ENCODE measurements at regions not wholly inside any gene's neighbourhood (a gene's known extent, or its start where the extent isn't known, plus 50 kb on each side); places are given as distances from the start of the nearest gene placed in this dataset.

DNA sequence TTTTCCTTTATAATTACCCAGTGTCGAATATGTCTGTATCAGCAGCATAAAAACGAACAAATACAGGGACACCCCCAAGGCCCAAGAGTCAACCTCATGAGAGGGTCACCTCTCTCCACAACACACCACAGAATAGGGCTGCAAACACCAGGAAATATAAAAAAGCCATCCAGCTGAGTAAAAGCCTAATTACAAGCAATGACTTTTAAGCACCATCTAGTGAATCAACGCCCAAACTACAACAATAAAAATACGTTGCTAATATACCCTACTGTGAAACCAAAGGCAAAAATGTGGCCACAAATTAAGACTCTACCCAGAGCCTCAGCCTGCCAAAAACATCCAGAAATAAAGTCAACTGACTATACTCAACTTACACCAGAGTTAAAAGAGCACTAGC is 817.9 kb upstream of the NEGR1 start:
- no peak overlapping the region for H2AK5ac ChIP-seq (ENCODE audit: low read length)
- no peak overlapping the region for H2BK120ac ChIP-seq (ENCODE audit: insufficient read depth, low read length, poor library complexity)
- H4K12ac ChIP-seq (ENCODE audit: low read depth, low read length), result no peak overlapping the region
- H3K79me2 ChIP-seq (ENCODE audit: control insufficient read depth, insufficient read depth, low read length, poor library complexity), result no peaks in the 10 kb centered on the region
- no peak overlapping the region for H3K27ac ChIP-seq (ENCODE audit: low read depth, low read length)
- DNase-seq, result no peak
- no peaks in the 10 kb centered on the region for H3K27me3 ChIP-seq (ENCODE audit: insufficient read depth, low read length)
- no peak overlapping the region for H2BK5ac ChIP-seq (ENCODE audit: low read depth, low read length, poor library complexity)
- H3K4me2 ChIP-seq (ENCODE audit: low read length), result no peak overlapping the region
- peaks cover 6% of the 10 kb centered on the region for H3K9me3 ChIP-seq (ENCODE audit: insufficient read depth, low read depth, low read length)
- H4K8ac ChIP-seq (ENCODE audit: low read depth, low read length), result no peak overlapping the region
- H3K4me3 ChIP-seq (ENCODE audit: low read depth, low read length), result no peak overlapping the region
- WGBS (ENCODE audit: extremely low coverage, insufficient coverage, insufficient read length), result no CpG with 5 or more reads among the region's 4 CpGs
- no peak overlapping the region for H3K18ac ChIP-seq (ENCODE audit: low read length)
- no peaks in the 10 kb centered on the region for H3K4me1 ChIP-seq (ENCODE audit: control insufficient read depth in 1 of 2, insufficient read depth in 2 of 2, low read length in 2 of 2)
- H3K23ac ChIP-seq (ENCODE audit: low read length), result no peak overlapping the region
- H2BK12ac ChIP-seq (ENCODE audit: low read length), result no peak overlapping the region
- no peak overlapping the region for H2AFZ ChIP-seq (ENCODE audit: insufficient read depth, low read length, poor library complexity)
- H3K79me1 ChIP-seq (ENCODE audit: low read length), result no peaks in the 10 kb centered on the region
- no peak overlapping the region for H4K91ac ChIP-seq (ENCODE audit: low read depth, low read length)
- H3K36me3 ChIP-seq (ENCODE audit: control insufficient read depth in 1 of 2, insufficient read depth in 2 of 2, low read length in 2 of 2), result no peaks in the 10 kb centered on the region
- no peak overlapping the region for H3K14ac ChIP-seq (ENCODE audit: low read length)
- no peak overlapping the region for H3K4ac ChIP-seq (ENCODE audit: low read depth, low read length)
- no peak overlapping the region for H3K9ac ChIP-seq (ENCODE audit: low read length)

DNA sequence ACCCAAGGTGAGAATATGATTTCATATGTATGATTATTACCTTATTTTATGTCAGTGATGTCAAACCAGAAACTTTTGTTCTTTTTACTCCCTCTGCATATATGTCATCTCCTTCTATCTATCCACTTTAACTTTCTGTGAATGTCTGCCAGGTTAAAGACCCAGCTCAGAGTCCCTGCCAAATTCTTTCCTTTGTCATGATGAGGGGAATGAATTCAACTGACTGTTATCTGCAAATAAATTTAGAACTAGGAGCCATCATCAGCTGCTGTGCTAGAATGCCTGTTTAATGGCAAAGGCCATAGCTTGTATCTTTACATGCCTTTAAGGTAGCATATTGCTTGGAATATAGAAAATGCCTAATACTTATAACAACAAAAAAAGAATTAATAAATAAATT is 815.6 kb upstream of the NEGR1 start:
- Histone ChIP-seq H4K8ac (ENCODE audit: low read depth, low read length) (no peak overlapping the region), H3K14ac (ENCODE audit: low read length) (no peak overlapping the region), H2BK12ac (ENCODE audit: low read length) (no peak overlapping the region), H3K4me2 (ENCODE audit: low read length) (no peak overlapping the region), H3K4me1 (ENCODE audit: control insufficient read depth in 1 of 2, insufficient read depth in 2 of 2, low read length in 2 of 2) (no peaks in the 10 kb centered on the region), H3K18ac (ENCODE audit: low read length) (no peak overlapping the region), H4K91ac (ENCODE audit: low read depth, low read length) (no peak overlapping the region), H2BK120ac (ENCODE audit: insufficient read depth, low read length, poor library complexity) (no peak overlapping the region), H3K36me3 (ENCODE audit: control insufficient read depth in 1 of 2, insufficient read depth in 2 of 2, low read length in 2 of 2) (no peaks in the 10 kb centered on the region), H3K79me2 (ENCODE audit: control insufficient read depth, insufficient read depth, low read length, poor library complexity) (no peaks in the 10 kb centered on the region), H3K27ac (ENCODE audit: low read depth, low read length) (no peak overlapping the region), H2AFZ (ENCODE audit: insufficient read depth, low read length, poor library complexity) (no peak overlapping the region), H3K79me1 (ENCODE audit: low read length) (no peaks in the 10 kb centered on the region), H2BK5ac (ENCODE audit: low read depth, low read length, poor library complexity) (no peak overlapping the region), H3K4me3 (ENCODE audit: low read depth, low read length) (no peak overlapping the region), H3K4ac (ENCODE audit: low read depth, low read length) (no peak overlapping the region), H3K9me3 (ENCODE audit: insufficient read depth, low read depth, low read length) (no peaks in the 10 kb centered on the region), H2AK5ac (ENCODE audit: low read length) (no peak overlapping the region), H4K12ac (ENCODE audit: low read depth, low read length) (no peak overlapping the region), H3K9ac (ENCODE audit: low read length) (no peak overlapping the region), H3K27me3 (ENCODE audit: insufficient read depth, low read length) (no peaks in the 10 kb centered on the region), H3K23ac (ENCODE audit: low read length) (no peak overlapping the region)
- no peak for DNase-seq

DNA sequence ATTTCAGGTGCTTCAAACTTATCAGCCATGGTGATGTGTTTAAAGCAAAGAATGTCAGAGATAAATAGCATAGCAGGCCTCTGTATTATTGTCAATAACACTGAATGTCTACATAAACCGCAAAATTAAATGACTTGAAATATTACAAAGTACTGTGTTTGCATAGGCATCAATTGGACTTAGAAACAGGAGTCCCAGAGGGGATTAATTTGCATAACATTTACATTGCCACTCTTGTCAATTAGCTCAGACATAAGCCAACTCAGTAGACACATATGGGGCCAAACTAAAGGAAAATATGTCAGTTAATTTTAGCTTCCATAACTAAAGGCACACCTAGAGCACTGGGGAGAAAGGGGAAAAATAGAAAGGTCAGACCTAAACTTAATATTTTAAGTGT is 814.5 kb upstream of the NEGR1 start:
- Histone ChIP-seq H3K27ac (ENCODE audit: low read depth, low read length) (no peak overlapping the region), H3K9ac (ENCODE audit: low read length) (no peak overlapping the region), H2AK5ac (ENCODE audit: low read length) (no peak overlapping the region), H3K36me3 (ENCODE audit: control insufficient read depth in 1 of 2, insufficient read depth in 2 of 2, low read length in 2 of 2) (no peaks in the 10 kb centered on the region), H3K4me3 (ENCODE audit: low read depth, low read length) (no peak overlapping the region), H3K27me3 (ENCODE audit: insufficient read depth, low read length) (no peaks in the 10 kb centered on the region), H4K8ac (ENCODE audit: low read depth, low read length) (no peak overlapping the region), H3K9me3 (ENCODE audit: insufficient read depth, low read depth, low read length) (no peaks in the 10 kb centered on the region), H4K91ac (ENCODE audit: low read depth, low read length) (no peak overlapping the region), H3K4me1 (ENCODE audit: control insufficient read depth in 1 of 2, insufficient read depth in 2 of 2, low read length in 2 of 2) (no peaks in the 10 kb centered on the region), H3K4me2 (ENCODE audit: low read length) (no peak overlapping the region), H3K79me1 (ENCODE audit: low read length) (no peaks in the 10 kb centered on the region), H3K4ac (ENCODE audit: low read depth, low read length) (no peak overlapping the region), H3K79me2 (ENCODE audit: control insufficient read depth, insufficient read depth, low read length, poor library complexity) (no peaks in the 10 kb centered on the region), H2BK12ac (ENCODE audit: low read length) (no peak overlapping the region), H4K12ac (ENCODE audit: low read depth, low read length) (no peak overlapping the region), H2AFZ (ENCODE audit: insufficient read depth, low read length, poor library complexity) (no peak overlapping the region), H2BK120ac (ENCODE audit: insufficient read depth, low read length, poor library complexity) (no peak overlapping the region), H3K23ac (ENCODE audit: low read length) (no peak overlapping the region), H2BK5ac (ENCODE audit: low read depth, low read length, poor library complexity) (no peak overlapping the region), H3K14ac (ENCODE audit: low read length) (no peak overlapping the region), H3K18ac (ENCODE audit: low read length) (no peak overlapping the region)
- WGBS (ENCODE audit: extremely low coverage, insufficient coverage, insufficient read length), result no CpG with 5 or more reads among the region's 1 CpG
- DNase-seq, result no peak

DNA sequence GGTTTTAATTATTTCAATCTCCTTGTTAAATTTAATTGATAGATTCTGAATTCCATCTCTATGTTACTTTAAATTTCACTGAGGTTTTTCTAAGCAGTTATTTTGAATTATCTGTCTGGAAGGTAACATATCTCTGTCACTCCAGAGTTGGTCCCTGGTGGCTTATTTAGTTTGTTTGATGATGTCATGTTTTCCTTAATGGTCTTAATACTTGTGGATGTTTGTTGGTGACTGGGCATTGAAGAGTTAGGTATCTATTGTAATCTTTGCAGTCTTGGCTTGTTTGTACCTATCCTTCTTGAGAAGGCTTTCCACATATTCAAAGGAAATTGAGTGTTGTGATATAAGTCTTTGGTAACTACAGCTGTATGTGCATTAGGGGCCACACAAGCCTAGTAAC is 810.0 kb upstream of the NEGR1 start:
- no peak overlapping the region for H3K18ac ChIP-seq (ENCODE audit: low read length)
- H3K27ac ChIP-seq (ENCODE audit: low read depth, low read length), result no peak overlapping the region
- no peak overlapping the region for H3K4me3 ChIP-seq (ENCODE audit: low read depth, low read length)
- H3K23ac ChIP-seq (ENCODE audit: low read length), result no peak overlapping the region
- no peaks in the 10 kb centered on the region for H3K27me3 ChIP-seq (ENCODE audit: insufficient read depth, low read length)
- no peak overlapping the region for H2BK12ac ChIP-seq (ENCODE audit: low read length)
- H3K4me1 ChIP-seq (ENCODE audit: control insufficient read depth in 1 of 2, insufficient read depth in 2 of 2, low read length in 2 of 2), result no peaks in the 10 kb centered on the region
- no peaks in the 10 kb centered on the region for H3K79me2 ChIP-seq (ENCODE audit: control insufficient read depth, insufficient read depth, low read length, poor library complexity)
- H4K12ac ChIP-seq (ENCODE audit: low read depth, low read length), result no peak overlapping the region
- H3K9me3 ChIP-seq (ENCODE audit: insufficient read depth, low read depth, low read length), result no peaks in the 10 kb centered on the region
- DNase-seq, result no peak
- H3K4ac ChIP-seq (ENCODE audit: low read depth, low read length), result no peak overlapping the region
- H2AFZ ChIP-seq (ENCODE audit: insufficient read depth, low read length, poor library complexity), result no peak overlapping the region
- no peak overlapping the region for H2BK120ac ChIP-seq (ENCODE audit: insufficient read depth, low read length, poor library complexity)
- no peak overlapping the region for H4K91ac ChIP-seq (ENCODE audit: low read depth, low read length)
- no peak overlapping the region for H3K14ac ChIP-seq (ENCODE audit: low read length)
- H3K36me3 ChIP-seq (ENCODE audit: control insufficient read depth in 1 of 2, insufficient read depth in 2 of 2, low read length in 2 of 2), result no peaks in the 10 kb centered on the region
- H2BK5ac ChIP-seq (ENCODE audit: low read depth, low read length, poor library complexity), result no peak overlapping the region
- H3K79me1 ChIP-seq (ENCODE audit: low read length), result no peaks in the 10 kb centered on the region
- no peak overlapping the region for H4K8ac ChIP-seq (ENCODE audit: low read depth, low read length)
- H3K9ac ChIP-seq (ENCODE audit: low read length), result no peak overlapping the region
- H3K4me2 ChIP-seq (ENCODE audit: low read length), result no peak overlapping the region
- H2AK5ac ChIP-seq (ENCODE audit: low read length), result no peak overlapping the region

DNA sequence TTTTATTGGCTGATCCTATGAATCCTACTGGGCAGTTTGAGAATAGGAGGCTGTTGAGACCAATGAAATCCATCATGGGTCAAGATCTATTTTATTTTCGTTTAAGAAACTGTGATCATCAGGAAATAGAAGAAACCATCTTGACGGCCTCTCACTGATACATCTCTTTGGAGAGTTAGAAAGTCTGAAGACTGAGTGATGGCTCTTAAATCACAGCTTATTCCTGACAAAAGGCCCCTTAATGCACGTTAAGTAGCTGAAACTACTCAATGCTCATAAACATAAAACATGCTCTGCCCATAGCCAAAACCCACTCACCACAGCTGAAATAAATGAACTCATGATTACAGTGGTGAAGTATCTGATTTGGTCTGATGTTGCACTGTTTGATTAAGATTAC is 784.5 kb upstream of the NEGR1 start:
- H2BK5ac ChIP-seq (ENCODE audit: low read depth, low read length, poor library complexity), result no peak overlapping the region
- no peak overlapping the region for H3K14ac ChIP-seq (ENCODE audit: low read length)
- H3K4me2 ChIP-seq (ENCODE audit: low read length), result no peak overlapping the region
- no peak overlapping the region for H4K91ac ChIP-seq (ENCODE audit: low read depth, low read length)
- H2BK12ac ChIP-seq (ENCODE audit: low read length), result no peak overlapping the region
- no peak overlapping the region for H4K8ac ChIP-seq (ENCODE audit: low read depth, low read length)
- H3K27me3 ChIP-seq (ENCODE audit: insufficient read depth, low read length), result no peaks in the 10 kb centered on the region
- no peak overlapping the region for H3K27ac ChIP-seq (ENCODE audit: low read depth, low read length)
- no peak overlapping the region for H4K12ac ChIP-seq (ENCODE audit: low read depth, low read length)
- H3K79me1 ChIP-seq (ENCODE audit: low read length), result no peaks in the 10 kb centered on the region
- H3K4me3 ChIP-seq (ENCODE audit: low read depth, low read length), result no peak overlapping the region
- no peak overlapping the region for H3K23ac ChIP-seq (ENCODE audit: low read length)
- no peaks in the 10 kb centered on the region for H3K36me3 ChIP-seq (ENCODE audit: control insufficient read depth in 1 of 2, insufficient read depth in 2 of 2, low read length in 2 of 2)
- no peak for DNase-seq
- H3K4ac ChIP-seq (ENCODE audit: low read depth, low read length), result no peak overlapping the region
- H2AK5ac ChIP-seq (ENCODE audit: low read length), result no peak overlapping the region
- no peak overlapping the region for H3K18ac ChIP-seq (ENCODE audit: low read length)
- WGBS (ENCODE audit: extremely low coverage, insufficient coverage, insufficient read length), result no CpG with 5 or more reads among the region's 3 CpGs
- H3K79me2 ChIP-seq (ENCODE audit: control insufficient read depth, insufficient read depth, low read length, poor library complexity), result no peaks in the 10 kb centered on the region
- no peak overlapping the region for H3K9ac ChIP-seq (ENCODE audit: low read length)
- H3K9me3 ChIP-seq (ENCODE audit: insufficient read depth, low read depth, low read length), result peaks cover 4% of the 10 kb centered on the region
- no peak overlapping the region for H2BK120ac ChIP-seq (ENCODE audit: insufficient read depth, low read length, poor library complexity)
- no peaks in the 10 kb centered on the region for H3K4me1 ChIP-seq (ENCODE audit: control insufficient read depth in 1 of 2, insufficient read depth in 2 of 2, low read length in 2 of 2)
- no peak overlapping the region for H2AFZ ChIP-seq (ENCODE audit: insufficient read depth, low read length, poor library complexity)
